ENCODE measurements at regions not wholly inside any gene's neighbourhood (a gene's known extent, or its start where the extent isn't known, plus 50 kb on each side); places are given as distances from the start of the nearest gene placed in this dataset.
A peak's percentile ranks its signal among the peaks of the same experiment; 100 is the strongest.

DNA sequence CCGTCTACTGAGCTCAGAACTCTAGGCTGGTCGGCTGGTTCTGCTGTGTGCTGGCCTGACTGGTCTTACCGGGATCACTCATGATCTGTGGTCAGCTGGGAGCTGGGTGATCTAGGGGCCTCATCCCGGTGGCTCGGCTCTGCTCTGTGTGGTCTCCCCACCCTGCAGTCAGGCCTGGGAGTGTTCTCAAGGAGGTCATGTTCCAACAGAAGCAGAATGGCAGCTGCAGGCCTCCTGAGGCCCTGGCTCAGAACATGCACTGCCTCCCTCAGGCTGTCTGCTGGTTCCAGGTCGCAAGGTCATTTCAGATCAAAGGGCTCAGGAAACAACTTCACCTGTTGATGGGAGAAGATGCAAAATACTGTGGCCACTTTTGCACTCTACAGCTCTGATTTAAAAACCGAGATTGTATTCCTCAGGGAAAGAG lies 81.1 kb upstream of the RFX8 start:
- TF ChIP-seq, protein P1, sequence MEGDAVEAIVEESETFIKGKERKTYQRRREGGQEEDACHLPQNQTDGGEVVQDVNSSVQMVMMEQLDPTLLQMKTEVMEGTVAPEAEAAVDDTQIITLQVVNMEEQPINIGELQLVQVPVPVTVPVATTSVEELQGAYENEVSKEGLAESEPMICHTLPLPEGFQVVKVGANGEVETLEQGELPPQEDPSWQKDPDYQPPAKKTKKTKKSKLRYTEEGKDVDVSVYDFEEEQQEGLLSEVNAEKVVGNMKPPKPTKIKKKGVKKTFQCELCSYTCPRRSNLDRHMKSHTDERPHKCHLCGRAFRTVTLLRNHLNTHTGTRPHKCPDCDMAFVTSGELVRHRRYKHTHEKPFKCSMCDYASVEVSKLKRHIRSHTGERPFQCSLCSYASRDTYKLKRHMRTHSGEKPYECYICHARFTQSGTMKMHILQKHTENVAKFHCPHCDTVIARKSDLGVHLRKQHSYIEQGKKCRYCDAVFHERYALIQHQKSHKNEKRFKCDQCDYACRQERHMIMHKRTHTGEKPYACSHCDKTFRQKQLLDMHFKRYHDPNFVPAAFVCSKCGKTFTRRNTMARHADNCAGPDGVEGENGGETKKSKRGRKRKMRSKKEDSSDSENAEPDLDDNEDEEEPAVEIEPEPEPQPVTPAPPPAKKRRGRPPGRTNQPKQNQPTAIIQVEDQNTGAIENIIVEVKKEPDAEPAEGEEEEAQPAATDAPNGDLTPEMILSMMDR (IDR thresholded peaks at IDR 0.05 in 2 of 3, conservative IDR thresholded peaks at IDR 0.05 in 1 of 3; ENCODE audit: borderline replicate concordance in 1 of 3, insufficient read depth in 1 of 3, low read depth in 2 of 3, low read length in 2 of 3) = no peak
- TF ChIP-seq ZNF274 (IDR thresholded peaks at IDR 0.05; ENCODE audit: low read depth, low read length) (no peak), POLR2A (IDR thresholded peaks at IDR 0.05; ENCODE audit: borderline replicate concordance, extremely low read depth, insufficient read depth, insufficient read length) (no peak), SIN3A (IDR thresholded peaks at IDR 0.05; ENCODE audit: low read depth) (no peak), SRF (IDR thresholded peaks at IDR 0.05; ENCODE audit: low read depth) (no peak), POLR2AphosphoS5 (IDR thresholded peaks at IDR 0.05; ENCODE audit: low read depth, low read length) (no peak), EZH2 (IDR thresholded peaks at IDR 0.05) (no peak), CEBPB (IDR thresholded peaks at IDR 0.05; ENCODE audit: low read depth) (no peak), RAD21 (IDR thresholded peaks at IDR 0.05; ENCODE audit: low read depth) (no peak), EZH2phosphoT487 (IDR thresholded peaks at IDR 0.05; ENCODE audit: borderline replicate concordance) (no peak), TCF7L2 (IDR thresholded peaks at IDR 0.05; ENCODE audit: borderline replicate concordance, extremely low read depth, insufficient read depth, insufficient read length) (peak; percentile 46)
- TF ChIP-seq, protein P2, sequence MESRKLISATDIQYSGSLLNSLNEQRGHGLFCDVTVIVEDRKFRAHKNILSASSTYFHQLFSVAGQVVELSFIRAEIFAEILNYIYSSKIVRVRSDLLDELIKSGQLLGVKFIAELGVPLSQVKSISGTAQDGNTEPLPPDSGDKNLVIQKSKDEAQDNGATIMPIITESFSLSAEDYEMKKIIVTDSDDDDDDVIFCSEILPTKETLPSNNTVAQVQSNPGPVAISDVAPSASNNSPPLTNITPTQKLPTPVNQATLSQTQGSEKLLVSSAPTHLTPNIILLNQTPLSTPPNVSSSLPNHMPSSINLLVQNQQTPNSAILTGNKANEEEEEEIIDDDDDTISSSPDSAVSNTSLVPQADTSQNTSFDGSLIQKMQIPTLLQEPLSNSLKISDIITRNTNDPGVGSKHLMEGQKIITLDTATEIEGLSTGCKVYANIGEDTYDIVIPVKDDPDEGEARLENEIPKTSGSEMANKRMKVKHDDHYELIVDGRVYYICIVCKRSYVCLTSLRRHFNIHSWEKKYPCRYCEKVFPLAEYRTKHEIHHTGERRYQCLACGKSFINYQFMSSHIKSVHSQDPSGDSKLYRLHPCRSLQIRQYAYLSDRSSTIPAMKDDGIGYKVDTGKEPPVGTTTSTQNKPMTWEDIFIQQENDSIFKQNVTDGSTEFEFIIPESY (IDR thresholded peaks at IDR 0.05; ENCODE audit: extremely low read depth, insufficient replicate concordance, low read length) = no peak
- TF ChIP-seq, protein P3, sequence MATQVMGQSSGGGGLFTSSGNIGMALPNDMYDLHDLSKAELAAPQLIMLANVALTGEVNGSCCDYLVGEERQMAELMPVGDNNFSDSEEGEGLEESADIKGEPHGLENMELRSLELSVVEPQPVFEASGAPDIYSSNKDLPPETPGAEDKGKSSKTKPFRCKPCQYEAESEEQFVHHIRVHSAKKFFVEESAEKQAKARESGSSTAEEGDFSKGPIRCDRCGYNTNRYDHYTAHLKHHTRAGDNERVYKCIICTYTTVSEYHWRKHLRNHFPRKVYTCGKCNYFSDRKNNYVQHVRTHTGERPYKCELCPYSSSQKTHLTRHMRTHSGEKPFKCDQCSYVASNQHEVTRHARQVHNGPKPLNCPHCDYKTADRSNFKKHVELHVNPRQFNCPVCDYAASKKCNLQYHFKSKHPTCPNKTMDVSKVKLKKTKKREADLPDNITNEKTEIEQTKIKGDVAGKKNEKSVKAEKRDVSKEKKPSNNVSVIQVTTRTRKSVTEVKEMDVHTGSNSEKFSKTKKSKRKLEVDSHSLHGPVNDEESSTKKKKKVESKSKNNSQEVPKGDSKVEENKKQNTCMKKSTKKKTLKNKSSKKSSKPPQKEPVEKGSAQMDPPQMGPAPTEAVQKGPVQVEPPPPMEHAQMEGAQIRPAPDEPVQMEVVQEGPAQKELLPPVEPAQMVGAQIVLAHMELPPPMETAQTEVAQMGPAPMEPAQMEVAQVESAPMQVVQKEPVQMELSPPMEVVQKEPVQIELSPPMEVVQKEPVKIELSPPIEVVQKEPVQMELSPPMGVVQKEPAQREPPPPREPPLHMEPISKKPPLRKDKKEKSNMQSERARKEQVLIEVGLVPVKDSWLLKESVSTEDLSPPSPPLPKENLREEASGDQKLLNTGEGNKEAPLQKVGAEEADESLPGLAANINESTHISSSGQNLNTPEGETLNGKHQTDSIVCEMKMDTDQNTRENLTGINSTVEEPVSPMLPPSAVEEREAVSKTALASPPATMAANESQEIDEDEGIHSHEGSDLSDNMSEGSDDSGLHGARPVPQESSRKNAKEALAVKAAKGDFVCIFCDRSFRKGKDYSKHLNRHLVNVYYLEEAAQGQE (IDR thresholded peaks at IDR 0.05; ENCODE audit: low read depth) = no peak
- TF ChIP-seq, protein P4, sequence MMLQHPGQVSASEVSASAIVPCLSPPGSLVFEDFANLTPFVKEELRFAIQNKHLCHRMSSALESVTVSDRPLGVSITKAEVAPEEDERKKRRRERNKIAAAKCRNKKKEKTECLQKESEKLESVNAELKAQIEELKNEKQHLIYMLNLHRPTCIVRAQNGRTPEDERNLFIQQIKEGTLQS (IDR thresholded peaks at IDR 0.05) = no peak

Measured in HCT116 (cell line).